HT1080 (cell line): ENCODE measurements at regions not wholly inside any gene's neighbourhood (a gene's known extent, or its start where the extent isn't known, plus 50 kb on each side); places are given as distances from the start of the nearest gene placed in this dataset.

Experiments
- DNase-seq: peaks from one replicate; pipeline ENCODE4 v3.0.0-alpha.2; 2015; ENCODE audit warnings: low read depth

DNA sequence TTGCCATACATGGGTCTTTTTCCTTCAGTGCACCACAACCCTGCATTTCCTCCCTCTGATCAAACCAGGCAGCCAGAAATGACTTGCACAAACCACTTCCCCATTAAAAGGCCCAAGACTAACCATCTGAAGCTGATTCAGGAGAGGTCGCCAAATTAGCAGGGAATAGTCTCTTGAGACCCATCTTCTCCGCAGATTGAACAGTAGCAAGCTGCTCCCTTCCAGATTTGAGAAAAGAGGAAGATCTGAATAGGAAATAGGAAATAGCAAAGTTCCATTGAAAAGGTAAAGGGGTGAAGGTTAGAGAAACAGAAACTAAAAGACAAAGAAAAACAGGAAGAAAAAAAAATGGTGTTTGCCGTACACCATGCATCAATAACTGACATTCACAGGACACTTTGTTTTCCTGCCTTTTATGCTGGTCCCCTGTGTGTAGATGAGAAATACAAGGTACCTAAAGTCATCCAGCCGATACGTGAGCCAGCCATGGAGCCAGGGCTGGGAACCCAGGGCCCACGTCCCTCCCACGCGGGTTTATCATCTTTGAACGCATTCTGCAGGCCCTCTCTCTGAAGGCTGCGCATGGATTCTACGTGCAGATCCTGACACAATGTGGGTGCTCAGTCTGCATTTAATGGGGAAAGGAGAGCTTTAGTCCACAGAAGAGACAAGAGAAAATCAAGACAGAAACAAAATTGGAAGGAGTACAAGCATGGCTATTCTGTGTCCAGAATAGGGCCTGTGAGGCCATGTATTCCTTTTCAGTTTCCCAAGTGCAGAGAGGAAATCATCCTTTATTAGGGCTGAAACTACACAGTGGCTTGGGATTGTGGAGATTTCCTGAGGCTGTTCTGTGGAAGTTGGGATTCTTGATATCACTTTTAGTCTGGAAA lies 268.4 kb upstream of the NPVF start:
- no peak for DNase-seq

- DNase-seq, result no peak
These were observed 272.2 kb upstream of the NPVF start for GRCh38 chr7:25500393-25500921.

DNA sequence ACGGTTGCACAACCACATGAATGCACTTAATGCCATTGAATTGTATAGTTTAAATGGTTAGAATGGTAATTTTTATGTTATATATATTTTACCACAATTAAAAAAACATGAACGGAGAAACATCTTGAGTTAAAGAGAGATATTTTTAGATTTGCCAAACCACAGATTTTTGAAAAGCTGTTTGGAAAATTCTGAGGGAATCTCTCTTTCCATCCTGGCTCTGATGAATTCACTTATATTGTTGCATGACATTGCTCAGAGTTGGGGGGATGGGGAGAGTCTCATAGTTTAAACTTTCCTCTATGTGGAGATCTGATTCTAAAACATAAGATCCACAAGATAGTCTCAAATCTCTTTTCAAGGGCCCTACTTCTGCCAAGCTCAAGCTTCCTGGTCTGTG lies 275.0 kb upstream of the NPVF start:
- no peak for DNase-seq

GRCh38 chr7:25512061-25512687 lies 283.9 kb upstream of the NPVF start:
- no peak for DNase-seq

GRCh38 chr7:25515633-25516275 lies 287.5 kb upstream of the NPVF start:
- no peak for DNase-seq

DNA sequence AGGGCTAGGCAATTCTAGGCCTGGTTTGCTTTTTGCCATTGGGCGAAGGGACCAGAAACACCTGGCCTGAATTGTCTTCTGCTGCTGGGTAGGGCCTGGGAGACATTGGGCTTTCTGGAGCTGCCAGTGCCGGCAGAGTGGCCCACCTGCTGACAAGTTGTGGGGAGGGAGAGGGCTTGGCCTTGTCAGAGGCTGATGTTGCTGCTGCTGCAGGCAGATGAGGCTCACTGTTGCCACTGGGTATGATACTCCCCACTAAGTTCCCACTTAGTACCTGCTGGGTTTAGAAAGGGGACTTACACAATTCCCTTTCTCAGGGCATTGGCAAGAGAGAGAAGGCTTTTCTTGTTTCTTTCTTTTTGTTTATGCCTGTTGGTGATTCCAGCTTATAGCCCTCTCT lies 289.6 kb upstream of the NPVF start:
- DNase-seq, result no peak

- DNase-seq, result no peak
These were observed 291.7 kb upstream of the NPVF start for GRCh38 chr7:25520017-25520416.

GRCh38 chr7:25520516-25520915 lies 292.2 kb upstream of the NPVF start:
- DNase-seq, result no peak

DNA sequence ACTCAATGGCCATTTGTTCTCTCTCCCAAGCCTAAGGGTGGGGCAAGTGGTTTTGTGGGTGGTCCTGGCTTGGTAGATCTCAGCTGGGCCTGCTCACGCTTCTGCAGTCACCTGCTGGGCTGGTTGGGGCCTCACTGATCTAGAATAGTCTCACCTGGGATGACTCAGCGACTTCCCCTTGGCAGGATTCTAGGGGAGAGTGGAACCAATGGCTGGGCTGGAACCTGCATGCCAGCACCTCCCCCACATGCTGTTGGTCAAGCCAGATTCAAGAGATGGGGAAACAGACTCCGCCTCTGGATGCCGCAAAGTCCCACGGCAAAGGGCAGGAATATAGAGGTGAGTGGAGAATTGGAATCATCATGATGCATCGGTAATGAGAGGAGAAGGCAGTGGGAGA lies 292.9 kb upstream of the NPVF start:
- DNase-seq, result no peak

- no peak for DNase-seq
These were observed 294.4 kb upstream of the NPVF start for GRCh38 chr7:25522727-25523126.

GRCh38 chr7:25527665-25528170 lies 299.4 kb upstream of the NPVF start:
- DNase-seq, result no peak

GRCh38 chr7:25529320-25529719 lies 301.0 kb upstream of the NPVF start:
- DNase-seq, result no peak

DNA sequence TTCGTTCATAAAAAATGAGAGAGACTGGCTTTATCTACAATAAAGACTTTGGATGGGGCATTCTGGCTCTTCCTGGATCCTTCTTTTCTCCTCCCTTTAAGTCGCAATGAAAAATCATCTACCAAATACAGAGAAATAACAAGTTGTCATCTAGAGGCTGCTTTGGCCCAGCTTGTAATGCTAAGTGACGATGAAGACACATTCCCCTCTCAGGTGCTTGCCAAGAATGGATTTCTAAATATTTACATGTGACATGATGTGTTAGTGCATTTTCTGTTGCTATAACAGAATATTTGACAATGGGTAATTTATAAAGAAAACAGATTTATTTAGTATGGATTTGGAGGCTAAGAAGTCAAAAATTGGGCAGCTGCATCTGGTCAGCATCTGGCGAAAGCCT lies 308.6 kb upstream of the NPVF start:
- no peak for DNase-seq

- DNase-seq, result no peak
These were observed 309.5 kb upstream of the NPVF start for GRCh38 chr7:25537662-25538375.

GRCh38 chr7:25541094-25541821 lies 313.0 kb upstream of the NPVF start:
- DNase-seq, result no peak

GRCh38 chr7:25541877-25542276 lies 313.6 kb upstream of the NPVF start:
- DNase-seq, result no peak

DNA sequence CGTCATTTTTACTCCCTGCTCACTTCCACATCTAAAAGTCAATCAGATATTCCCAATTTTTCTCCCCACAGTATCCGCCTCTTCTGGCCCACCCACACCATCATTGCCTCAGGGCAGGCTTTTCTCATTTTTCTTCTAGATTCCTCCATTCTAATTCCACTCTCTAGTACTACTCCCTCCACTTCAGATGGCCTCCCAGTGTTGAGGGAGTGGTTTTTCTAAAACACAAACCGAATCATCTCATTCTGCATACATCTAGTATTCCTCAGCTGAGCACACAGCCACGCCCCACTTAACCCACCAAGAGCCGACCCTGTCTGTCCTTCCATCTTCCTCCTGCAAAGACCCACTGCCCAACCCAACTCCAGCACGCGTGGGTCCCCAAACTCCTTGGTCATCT lies 314.9 kb upstream of the NPVF start:
- no peak for DNase-seq

- DNase-seq, result no peak
These were observed 315.5 kb upstream of the NPVF start for GRCh38 chr7:25543798-25544197.

GRCh38 chr7:25544254-25544653 lies 316.0 kb upstream of the NPVF start:
- DNase-seq, result no peak

GRCh38 chr7:25545124-25546008 lies 317.1 kb upstream of the NPVF start:
- no peak for DNase-seq
